SK-N-SH (cell line): ENCODE measurements at regions not wholly inside any gene's neighbourhood (a gene's known extent, or its start where the extent isn't known, plus 50 kb on each side); places are given as distances from the start of the nearest gene placed in this dataset.

Source experiments
- CTCF ChIA-PET: fragments of 300-600, 350-600 bp; formaldehyde crosslinking; extraction: SDS; loops from one replicate; lab custom pipeline; 2021; lab: Yijun Ruan, JAX
- POLR2A ChIA-PET: fragments of 350-600 bp; sonication (Branson Sonifier 250); formaldehyde crosslinking; extraction: SDS; loops from one replicate; lab custom pipeline; 2020; ENCODE audit warnings: antibody characterized with exemption, inconsistent platforms; lab: Yijun Ruan, JAX
- DNase-seq: peaks from one replicate; pipeline ENCODE4 v3.0.0; 2012
- H2AFZ ChIP-seq: fragments of 200-600 bp; sonication (generic); 2 replicates; pipeline ENCODE4 v1.8.1; 2016; ENCODE audit warnings: antibody characterized with exemption, mild to moderate bottlenecking, low read depth
- H3F3A ChIP-seq: fragments of 200-600 bp; sonication (generic); replicated peaks from 2 replicates; pipeline ENCODE3; 2016; ENCODE audit warnings: antibody characterized with exemption, mild to moderate bottlenecking; ENCODE audit not compliant: insufficient read depth
- H3K27ac ChIP-seq, 2 experiments: fragments of 200-500 bp in 1 of 2; fragments of 200-600 bp in 1 of 2; sonication (Bioruptor generic) in 1 of 2; sonication (generic), shearing (Covaris generic) in 1 of 2; 2 replicates each; pipeline versions ENCODE4 v1.5.1 to v1.6.1; 2014 to 2016; ENCODE audit warnings: low read depth in 2 of 2, inconsistent platforms in 1 of 2, low read length in 1 of 2, mild to moderate bottlenecking in 1 of 2, mixed read lengths in 1 of 2
- H3K27me3 ChIP-seq: fragments of 200-600 bp; sonication (generic), shearing (Covaris generic); 2 replicates; pipeline ENCODE4 v1.6.1; 2016; ENCODE audit warnings: mixed run types; ENCODE audit not compliant: insufficient read depth
- H3K36me3 ChIP-seq, 2 experiments: fragments of 200-500 bp in 1 of 2; fragments of 200-600 bp in 1 of 2; sonication (Bioruptor generic) in 1 of 2; sonication (generic) in 1 of 2; replicated peaks in 1 of 2; 2 replicates each; pipeline versions ENCODE3 to v1.5.1; 2014 to 2016; ENCODE audit warnings: low read length in 1 of 2, mild to moderate bottlenecking in 1 of 2; ENCODE audit not compliant: insufficient read depth in 2 of 2, control insufficient read depth in 1 of 2
- H3K4me1 ChIP-seq, 2 experiments: fragments of 200-500 bp in 1 of 2; fragments of 200-600 bp in 1 of 2; sonication (Bioruptor generic) in 1 of 2; sonication (generic), shearing (Covaris generic) in 1 of 2; 2 replicates each; pipeline versions ENCODE4 v1.5.1 to v1.6.1; 2014 to 2016; ENCODE audit warnings: low read depth in 1 of 2, low read length in 1 of 2, mixed run types in 1 of 2; ENCODE audit not compliant: insufficient read depth in 2 of 2, control insufficient read depth in 1 of 2
- H3K4me2 ChIP-seq: fragments of 200-600 bp; sonication (generic), shearing (Covaris generic); 2 replicates; pipeline ENCODE4 v1.6.1; 2017; ENCODE audit warnings: mixed run types
- H3K4me3 ChIP-seq, 2 experiments: fragments of 200-500 bp in 1 of 2; fragments of 200-600 bp in 1 of 2; sonication (Bioruptor generic) in 1 of 2; sonication (generic), shearing (Covaris generic) in 1 of 2; 2 replicates each; pipeline versions ENCODE4 v1.5.1 to v1.8.1; 2014 to 2016; ENCODE audit warnings: low read depth in 2 of 2, inconsistent platforms in 1 of 2, low read length in 1 of 2, mild to moderate bottlenecking in 1 of 2, mixed read lengths in 1 of 2, moderate library complexity in 1 of 2
- H3K79me2 ChIP-seq: fragments of 200-600 bp; sonication (generic); 2 replicates; pipeline ENCODE4 v1.8.1; 2017; ENCODE audit warnings: mild to moderate bottlenecking; ENCODE audit not compliant: insufficient read depth
- H3K9ac ChIP-seq: fragments of 200-600 bp; sonication (generic); 2 replicates; pipeline ENCODE4 v1.6.1; 2017; ENCODE audit warnings: mixed run types
- H3K9me2 ChIP-seq: fragments of 200-600 bp; sonication (generic); 2 replicates; pipeline ENCODE4 v1.6.1; 2017; ENCODE audit warnings: mixed run types
- H3K9me3 ChIP-seq: fragments of 200-600 bp; sonication (generic); 2 replicates; pipeline ENCODE4 v1.6.1; 2017; ENCODE audit warnings: mixed run types, mild to moderate bottlenecking, moderate library complexity
- H4K20me1 ChIP-seq: fragments of 200-600 bp; sonication (generic); 2 replicates; pipeline ENCODE4 v1.6.1; 2017; ENCODE audit warnings: mild to moderate bottlenecking, mixed run types; ENCODE audit not compliant: insufficient read depth
- CTCF ChIP-seq: fragments of 200-600 bp; sonication (generic); IDR thresholded peaks from 2 replicates; pipeline ENCODE4 v1.6.1; 2017; ENCODE audit warnings: antibody characterized with exemption, mild to moderate bottlenecking, moderate library complexity
- ELF1 ChIP-seq: IDR thresholded peaks from 2 replicates; pipeline ENCODE4 v1.4.0; 2012
- EP300 ChIP-seq, 2 experiments: IDR thresholded peaks; 2 replicates each; pipeline versions ENCODE4 v1.4.0 to v1.6.1; 2012; ENCODE audit warnings: borderline replicate concordance in 1 of 2, low read depth in 1 of 2, low read length in 1 of 2
- EZH2phosphoT487 ChIP-seq: fragments of 200-600 bp; sonication (generic); IDR thresholded peaks from 2 replicates; pipeline ENCODE4 v1.6.1; 2017; ENCODE audit warnings: low read depth, mixed run types, mild to moderate bottlenecking, antibody characterized with exemption, moderate library complexity, borderline replicate concordance
- FOSL2 ChIP-seq: IDR thresholded peaks from 2 replicates; pipeline ENCODE4 v1.4.0; 2012; ENCODE audit warnings: low read depth, mild to moderate bottlenecking, moderate library complexity, borderline replicate concordance
- FOXJ3 ChIP-seq: sonication (generic); formaldehyde crosslinking; IDR thresholded peaks from 2 replicates; pipeline ENCODE4 v1.5.1; 2020; ENCODE audit warnings: mild to moderate bottlenecking, missing genetic modification reagents
- FOXM1 ChIP-seq: IDR thresholded peaks from 2 replicates; pipeline ENCODE4 v1.4.0; 2012; ENCODE audit warnings: low read depth, mild to moderate bottlenecking
- GABPA ChIP-seq: IDR thresholded peaks from 2 replicates; pipeline ENCODE4 v1.4.0; 2012; ENCODE audit warnings: low read depth, mild to moderate bottlenecking
- GATA2 ChIP-seq: sonication (generic); formaldehyde crosslinking; IDR thresholded peaks from 2 replicates; pipeline ENCODE4 v1.5.0; 2020; ENCODE audit warnings: mild to moderate bottlenecking, missing genetic modification reagents
- MEF2A ChIP-seq: IDR thresholded peaks from 2 replicates; pipeline ENCODE4 v1.4.0; 2012; ENCODE audit warnings: low read depth, borderline replicate concordance
- NRF1 ChIP-seq: IDR thresholded peaks from 2 replicates; pipeline ENCODE4 v1.6.1; 2012; ENCODE audit warnings: low read depth, mild to moderate bottlenecking, low read length
- POLR2AphosphoS5 ChIP-seq: IDR thresholded peaks from 2 replicates; pipeline ENCODE4 v1.6.1; 2012; ENCODE audit warnings: low read depth, low read length
- RAD21 ChIP-seq: IDR thresholded peaks from 2 replicates; pipeline ENCODE4 v1.6.1; 2012; ENCODE audit warnings: mild to moderate bottlenecking, low read length
- REST ChIP-seq: IDR thresholded peaks from 2 replicates; pipeline ENCODE4 v1.6.1; 2012; ENCODE audit warnings: mild to moderate bottlenecking, low read depth, low read length, moderate library complexity
- TAF1 ChIP-seq: IDR thresholded peaks from 2 replicates; pipeline ENCODE4 v1.6.1; 2012; ENCODE audit warnings: low read depth, mild to moderate bottlenecking, low read length, moderate library complexity, borderline replicate concordance
- TCF12 ChIP-seq: IDR thresholded peaks from 2 replicates; pipeline ENCODE4 v1.4.0; 2012
- TEAD4 ChIP-seq: IDR thresholded peaks from 2 replicates; pipeline ENCODE4 v1.4.0; 2012; ENCODE audit warnings: mild to moderate bottlenecking, borderline replicate concordance; ENCODE audit not compliant: insufficient read depth
- YY1 ChIP-seq: IDR thresholded peaks from 2 replicates; pipeline ENCODE4 v1.4.0; 2012; ENCODE audit warnings: low read depth, mild to moderate bottlenecking
- WGBS: methylation state at CpG from one replicate; pipeline ENCODE4 v1.1.6; 2017; ENCODE audit warnings: low lambda C conversion rate; 5-methylcytosine and 5-hydroxymethylcytosine counted together
- TF ChIP-seq, protein P1 (sequence below): IDR thresholded peaks from 2 replicates; pipeline ENCODE4 v1.4.0; 2012; ENCODE audit warnings: low read depth, borderline replicate concordance
- TF ChIP-seq, protein P2 (sequence below): fragments of 150-350 bp; IDR thresholded peaks from 2 replicates; pipeline ENCODE4 v1.6.1; 2016; ENCODE audit warnings: mild to moderate bottlenecking, low read depth, low read length

GRCh38 chr1:14341147-14341546 lies 257.3 kb upstream of the KAZN start:
- no peaks in the 10 kb centered on the region for H4K20me1 ChIP-seq
- H3K9me2 ChIP-seq, result no peaks in the 10 kb centered on the region
- H3K4me2 ChIP-seq, result no peak overlapping the region
- no peak overlapping the region for H3K4me3 ChIP-seq
- POLR2A ChIA-PET, result no interaction called here
- H3K27ac ChIP-seq, result no peak overlapping the region
- no peaks in the 10 kb centered on the region for H3K79me2 ChIP-seq
- no peaks in the 10 kb centered on the region for H3F3A ChIP-seq
- 40% methylated on average over 3 of the region's 3 CpGs for WGBS
- no peak overlapping the region for H3K9ac ChIP-seq
- TF ChIP-seq CTCF (no peak), GATA2 (CRISPR knock-in tag) (no peak), GABPA (no peak), EZH2phosphoT487 (no peak)
- TF ChIP-seq, protein P1, sequence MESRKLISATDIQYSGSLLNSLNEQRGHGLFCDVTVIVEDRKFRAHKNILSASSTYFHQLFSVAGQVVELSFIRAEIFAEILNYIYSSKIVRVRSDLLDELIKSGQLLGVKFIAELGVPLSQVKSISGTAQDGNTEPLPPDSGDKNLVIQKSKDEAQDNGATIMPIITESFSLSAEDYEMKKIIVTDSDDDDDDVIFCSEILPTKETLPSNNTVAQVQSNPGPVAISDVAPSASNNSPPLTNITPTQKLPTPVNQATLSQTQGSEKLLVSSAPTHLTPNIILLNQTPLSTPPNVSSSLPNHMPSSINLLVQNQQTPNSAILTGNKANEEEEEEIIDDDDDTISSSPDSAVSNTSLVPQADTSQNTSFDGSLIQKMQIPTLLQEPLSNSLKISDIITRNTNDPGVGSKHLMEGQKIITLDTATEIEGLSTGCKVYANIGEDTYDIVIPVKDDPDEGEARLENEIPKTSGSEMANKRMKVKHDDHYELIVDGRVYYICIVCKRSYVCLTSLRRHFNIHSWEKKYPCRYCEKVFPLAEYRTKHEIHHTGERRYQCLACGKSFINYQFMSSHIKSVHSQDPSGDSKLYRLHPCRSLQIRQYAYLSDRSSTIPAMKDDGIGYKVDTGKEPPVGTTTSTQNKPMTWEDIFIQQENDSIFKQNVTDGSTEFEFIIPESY, result no peak
- H3K9me3 ChIP-seq, result no peaks in the 10 kb centered on the region
- DNase-seq, result no peak
- no peaks in the 10 kb centered on the region for H3K27me3 ChIP-seq
- H3K36me3 ChIP-seq, result no peaks in the 10 kb centered on the region
- H3K4me1 ChIP-seq, result no peaks in the 10 kb centered on the region
- CTCF ChIA-PET, result no interaction called here
- no peak overlapping the region for H2AFZ ChIP-seq

- Histone ChIP-seq H3K27ac (no peak overlapping the region), H3K27me3 (no peaks in the 10 kb centered on the region), H3K9ac (no peak overlapping the region), H3K9me3 (no peaks in the 10 kb centered on the region)
- WGBS, result 17% methylated on average over 8 of the region's 8 CpGs
- CTCF ChIA-PET, result interaction anchor here (0.7 kb wide), 1 partner anchor 93 kb away, joined by 3 read pairs; no protein-coding TSS in a partner anchor
- POLR2A ChIA-PET, result no interaction called here
- no peak for TF ChIP-seq MEF2A
- no peak for TF ChIP-seq TCF12
- no peak for TF ChIP-seq NRF1
- TF ChIP-seq ELF1, result no peak
- no peak for TF ChIP-seq REST
- TF ChIP-seq GABPA, result no peak
- TF ChIP-seq GATA2 (CRISPR knock-in tag), result no peak
- no peak for TF ChIP-seq FOXM1
- TF ChIP-seq FOXJ3, result no peak
- TF ChIP-seq, protein P2, sequence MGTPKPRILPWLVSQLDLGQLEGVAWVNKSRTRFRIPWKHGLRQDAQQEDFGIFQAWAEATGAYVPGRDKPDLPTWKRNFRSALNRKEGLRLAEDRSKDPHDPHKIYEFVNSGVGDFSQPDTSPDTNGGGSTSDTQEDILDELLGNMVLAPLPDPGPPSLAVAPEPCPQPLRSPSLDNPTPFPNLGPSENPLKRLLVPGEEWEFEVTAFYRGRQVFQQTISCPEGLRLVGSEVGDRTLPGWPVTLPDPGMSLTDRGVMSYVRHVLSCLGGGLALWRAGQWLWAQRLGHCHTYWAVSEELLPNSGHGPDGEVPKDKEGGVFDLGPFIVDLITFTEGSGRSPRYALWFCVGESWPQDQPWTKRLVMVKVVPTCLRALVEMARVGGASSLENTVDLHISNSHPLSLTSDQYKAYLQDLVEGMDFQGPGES, result no peak
- no peak for TF ChIP-seq FOSL2
- no peak for TF ChIP-seq TAF1
- no peak for TF ChIP-seq RAD21
- TF ChIP-seq TEAD4, result no peak
- no peak for TF ChIP-seq YY1
- no peak for TF ChIP-seq EZH2phosphoT487
- no peak for TF ChIP-seq EP300 (IDR thresholded peaks at IDR 0.05; ENCODE audit: borderline replicate concordance in 1 of 2, low read depth in 1 of 2, low read length in 1 of 2)
- TF ChIP-seq POLR2AphosphoS5, result no peak
- TF ChIP-seq, all 33 proteins: peak for 0
- Histone ChIP-seq H3K79me2 (no peaks in the 10 kb centered on the region), H2AFZ (no peak overlapping the region), H3K4me3 (no peak overlapping the region), H3K36me3 (no peaks in the 10 kb centered on the region), H3F3A (no peaks in the 10 kb centered on the region), H3K4me1 (no peaks in the 10 kb centered on the region), H3K4me2 (no peak overlapping the region), H4K20me1 (no peaks in the 10 kb centered on the region), H3K9me2 (no peaks in the 10 kb centered on the region)
- DNase-seq, result no peak
Measured at GRCh38 chr1:14345946-14346550, 252.4 kb upstream of the KAZN start.
